ENCODE measurements at regions not wholly inside any gene's neighbourhood (a gene's known extent, or its start where the extent isn't known, plus 50 kb on each side); places are given as distances from the start of the nearest gene placed in this dataset.

DNA sequence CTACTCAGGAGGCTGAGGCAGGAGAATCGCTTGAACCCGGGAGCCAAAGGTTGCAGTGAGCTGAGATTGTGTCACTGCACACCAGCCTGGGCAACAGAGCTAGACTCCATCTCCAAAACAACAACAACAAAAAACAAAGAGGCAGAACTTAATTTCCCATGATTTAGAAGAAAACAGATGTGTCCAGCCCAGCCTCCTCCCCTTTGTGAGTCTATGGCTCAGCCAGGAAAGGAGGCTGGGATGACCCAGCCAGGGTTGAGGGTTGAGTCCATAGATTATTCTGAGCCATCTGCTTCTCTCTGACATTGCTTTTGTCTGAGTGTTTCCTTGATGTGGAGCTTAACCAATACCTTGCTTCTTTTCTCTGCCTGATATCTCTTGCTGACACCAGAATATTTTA lies 994.1 kb downstream of the TYW1 start:
- in situ Hi-C loops (cut with HindIII; ENCODE audit: low pct_unique_long_range_greater_than_20kb, low sequenced_read_pairs) = no loop called here
- DNase-seq (ENCODE audit: low read depth, low spot score) = no peak

DNA sequence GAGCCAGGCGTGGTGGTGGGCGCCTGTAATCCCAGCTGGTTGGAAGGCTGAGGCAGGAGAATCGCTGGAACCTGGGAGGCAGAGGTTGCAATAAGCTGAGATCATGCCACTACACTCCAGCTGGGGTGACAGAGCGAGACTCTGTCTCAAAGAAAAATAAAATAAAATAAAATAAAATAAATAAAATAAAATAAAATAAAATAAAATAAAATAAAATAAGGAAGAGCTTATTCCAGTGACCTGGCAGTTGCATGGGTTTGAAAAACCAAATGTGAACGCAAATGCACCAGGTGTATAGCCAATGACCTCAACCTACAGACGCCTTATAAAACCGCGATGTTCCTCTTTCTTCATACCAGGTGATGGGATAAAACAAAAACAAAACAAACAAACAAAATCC lies 995.7 kb downstream of the TYW1 start:
- no peak for DNase-seq (ENCODE audit: low read depth, low spot score)
- in situ Hi-C loops (cut with HindIII; ENCODE audit: low pct_unique_long_range_greater_than_20kb, low sequenced_read_pairs) = no loop called here

DNA sequence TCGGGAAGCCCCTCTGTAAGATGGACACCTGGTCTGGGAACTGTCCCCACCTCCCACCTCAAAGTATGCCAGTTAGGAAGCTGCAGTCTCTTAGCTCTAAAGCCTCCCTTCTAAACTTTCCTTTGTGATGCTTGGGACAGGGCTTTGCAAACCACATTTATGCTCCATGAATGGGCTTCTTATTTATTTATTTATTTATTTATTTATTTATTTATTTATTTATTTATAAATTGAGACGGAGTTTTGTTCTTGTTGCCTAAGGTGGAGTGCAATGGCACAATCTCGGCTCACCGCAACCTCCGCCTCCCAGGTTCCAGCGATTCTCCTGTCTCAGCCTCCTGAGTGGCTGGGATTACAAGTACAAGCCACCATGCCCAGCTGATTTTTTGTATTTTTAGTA lies 1009.4 kb downstream of the TYW1 start:
- in situ Hi-C loops (cut with HindIII; ENCODE audit: low pct_unique_long_range_greater_than_20kb, low sequenced_read_pairs) = no loop called here
- no peak for DNase-seq (ENCODE audit: low read depth, low spot score)

DNA sequence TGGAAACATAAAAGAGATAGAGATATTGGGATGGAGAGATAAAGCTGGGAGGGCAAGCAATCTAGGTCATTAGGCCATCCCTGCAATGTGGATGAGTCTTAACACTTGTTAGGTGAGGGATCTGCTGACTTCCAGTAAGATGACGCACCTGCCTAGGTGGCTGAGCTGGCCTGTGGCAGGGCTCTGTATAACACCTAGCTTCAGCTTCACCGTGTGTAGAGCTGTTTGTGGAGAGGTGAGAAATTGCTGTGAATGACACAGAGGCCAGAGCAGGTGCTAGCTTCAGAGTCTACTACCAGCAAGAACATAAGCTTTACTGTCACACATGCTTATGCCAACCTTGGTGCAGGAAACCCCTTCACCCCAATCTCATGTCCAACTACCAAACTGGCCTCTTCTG lies 1010.0 kb downstream of the TYW1 start:
- DNase-seq (ENCODE audit: low read depth, low spot score) = no peak
- in situ Hi-C loops (cut with HindIII; ENCODE audit: low pct_unique_long_range_greater_than_20kb, low sequenced_read_pairs) = no loop called here

DNA sequence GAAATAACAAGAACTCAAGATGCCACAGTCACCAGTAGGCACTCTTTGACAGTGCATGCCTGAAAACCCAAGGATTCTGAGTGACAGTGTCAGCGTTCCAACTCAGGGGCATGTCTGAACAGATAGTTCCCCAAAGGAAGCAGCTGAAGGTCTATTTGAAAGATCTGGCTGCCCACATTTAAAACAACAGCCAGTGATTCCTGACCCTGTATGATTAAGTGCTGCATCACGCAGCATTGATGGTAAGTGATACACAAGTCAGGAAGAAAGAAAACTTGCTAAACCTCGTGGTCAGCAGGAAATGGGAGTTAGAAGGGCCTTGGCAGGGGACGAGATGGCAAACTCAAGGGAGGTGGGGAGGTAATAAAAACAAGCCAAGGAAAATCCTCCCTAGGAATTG lies 1013.1 kb downstream of the TYW1 start:
- in situ Hi-C loops (cut with HindIII; ENCODE audit: low pct_unique_long_range_greater_than_20kb, low sequenced_read_pairs) = no loop called here
- DNase-seq (ENCODE audit: low read depth, low spot score) = no peak

GRCh38 chr7:68014031-68014736 lies 1017.6 kb downstream of the TYW1 start:
- in situ Hi-C loops (cut with HindIII; ENCODE audit: low pct_unique_long_range_greater_than_20kb, low sequenced_read_pairs) = no loop called here
- DNase-seq (ENCODE audit: low read depth, low spot score) = no peak

- in situ Hi-C loops (cut with HindIII; ENCODE audit: low pct_unique_long_range_greater_than_20kb, low sequenced_read_pairs) = no loop called here
Measured at GRCh38 chr7:68015122-68015977, 1018.7 kb downstream of the TYW1 start.

GRCh38 chr7:68015978-68016532 lies 1019.4 kb downstream of the TYW1 start:
- DNase-seq (ENCODE audit: low read depth, low spot score) = no peak
- in situ Hi-C loops (cut with HindIII; ENCODE audit: low pct_unique_long_range_greater_than_20kb, low sequenced_read_pairs) = no loop called here

More at GRCh38 chr7:68015122-68015977, 1018.7 kb downstream of the TYW1 start:
- no peak for DNase-seq (ENCODE audit: low read depth, low spot score)

- in situ Hi-C loops (cut with HindIII; ENCODE audit: low pct_unique_long_range_greater_than_20kb, low sequenced_read_pairs) = no loop called here
- DNase-seq (ENCODE audit: low read depth, low spot score) = no peak
Measured at GRCh38 chr7:68020102-68020501, 1023.5 kb downstream of the TYW1 start.

DNA sequence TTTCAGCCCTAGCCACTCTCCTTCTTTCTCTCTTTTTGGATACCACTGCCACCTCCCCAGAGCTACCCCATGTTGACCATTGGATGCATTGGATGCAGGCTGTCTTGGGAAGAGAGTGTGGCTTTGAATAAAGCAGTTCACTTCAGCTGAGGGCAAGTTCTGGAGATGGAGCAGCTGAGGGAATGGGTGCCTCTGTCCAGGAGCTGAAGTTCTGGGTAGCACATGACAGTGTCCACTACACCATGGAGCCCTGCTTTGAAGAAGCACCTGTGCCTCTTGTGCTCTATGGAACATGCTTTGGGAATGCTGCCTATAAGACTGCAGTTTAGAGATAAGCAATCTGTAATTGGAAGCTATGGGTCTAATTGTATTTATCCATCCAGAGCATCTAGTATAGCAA lies 1028.7 kb downstream of the TYW1 start:
- in situ Hi-C loops (cut with HindIII; ENCODE audit: low pct_unique_long_range_greater_than_20kb, low sequenced_read_pairs) = no loop called here
- no peak for DNase-seq (ENCODE audit: low read depth, low spot score)

DNA sequence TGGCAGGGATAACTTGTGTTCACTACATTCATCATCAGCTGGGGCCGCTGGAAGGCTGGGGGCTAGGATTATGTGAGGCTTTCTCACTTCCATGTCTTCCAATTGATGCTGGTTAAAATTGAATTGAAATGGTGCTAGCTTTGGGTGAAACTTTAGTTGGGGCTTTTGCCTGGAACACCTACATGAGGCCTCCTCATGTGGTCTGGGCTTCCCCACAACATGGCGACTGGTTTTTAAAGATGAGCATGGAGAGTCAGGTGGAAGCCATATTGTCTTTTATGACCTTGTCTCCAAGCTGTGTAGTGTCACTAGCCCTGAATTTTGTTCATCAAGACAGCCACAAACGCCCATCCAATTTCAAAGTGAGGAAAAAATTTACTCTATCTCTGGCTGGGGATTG lies 1033.9 kb downstream of the TYW1 start:
- no peak for DNase-seq (ENCODE audit: low read depth, low spot score)
- in situ Hi-C loops (cut with HindIII; ENCODE audit: low pct_unique_long_range_greater_than_20kb, low sequenced_read_pairs) = no loop called here

DNA sequence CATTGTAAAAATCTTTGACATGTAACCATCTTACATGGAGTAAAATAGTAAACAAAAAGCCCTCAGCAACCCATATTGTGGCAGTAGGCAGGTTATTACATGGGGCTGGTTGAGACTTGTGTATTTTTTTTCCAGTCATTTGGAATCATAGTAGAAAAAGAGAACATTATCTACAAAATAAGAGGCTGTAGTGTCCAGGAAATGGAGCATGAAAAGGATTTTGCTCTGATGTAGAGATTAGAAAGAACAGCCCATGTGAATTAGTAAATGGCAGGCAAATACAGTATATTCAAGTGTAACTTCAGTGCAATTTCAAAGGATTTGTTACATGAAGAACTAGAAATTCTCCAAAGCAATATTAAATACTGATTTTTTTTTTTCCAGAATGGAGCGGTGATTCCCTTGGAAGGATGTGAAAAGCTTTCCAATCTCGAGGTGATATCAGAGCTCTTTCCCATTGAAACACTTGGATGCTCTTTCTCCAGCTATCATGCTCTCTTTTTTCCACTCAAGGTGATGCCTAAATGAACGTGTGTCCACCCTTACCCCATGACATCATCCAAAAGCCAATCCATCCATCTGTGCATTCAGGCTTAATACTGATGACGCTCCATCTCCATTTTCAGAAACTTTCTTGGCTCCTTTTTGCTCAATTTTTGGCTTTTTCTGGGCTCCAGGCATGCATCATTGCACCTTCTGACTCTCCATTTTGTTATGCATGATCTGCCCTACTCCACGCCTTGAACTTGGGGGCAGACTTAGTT lies 1034.7 kb downstream of the TYW1 start:
- in situ Hi-C loops (cut with HindIII; ENCODE audit: low pct_unique_long_range_greater_than_20kb, low sequenced_read_pairs) = no loop called here
- no peak for DNase-seq (ENCODE audit: low read depth, low spot score)

DNA sequence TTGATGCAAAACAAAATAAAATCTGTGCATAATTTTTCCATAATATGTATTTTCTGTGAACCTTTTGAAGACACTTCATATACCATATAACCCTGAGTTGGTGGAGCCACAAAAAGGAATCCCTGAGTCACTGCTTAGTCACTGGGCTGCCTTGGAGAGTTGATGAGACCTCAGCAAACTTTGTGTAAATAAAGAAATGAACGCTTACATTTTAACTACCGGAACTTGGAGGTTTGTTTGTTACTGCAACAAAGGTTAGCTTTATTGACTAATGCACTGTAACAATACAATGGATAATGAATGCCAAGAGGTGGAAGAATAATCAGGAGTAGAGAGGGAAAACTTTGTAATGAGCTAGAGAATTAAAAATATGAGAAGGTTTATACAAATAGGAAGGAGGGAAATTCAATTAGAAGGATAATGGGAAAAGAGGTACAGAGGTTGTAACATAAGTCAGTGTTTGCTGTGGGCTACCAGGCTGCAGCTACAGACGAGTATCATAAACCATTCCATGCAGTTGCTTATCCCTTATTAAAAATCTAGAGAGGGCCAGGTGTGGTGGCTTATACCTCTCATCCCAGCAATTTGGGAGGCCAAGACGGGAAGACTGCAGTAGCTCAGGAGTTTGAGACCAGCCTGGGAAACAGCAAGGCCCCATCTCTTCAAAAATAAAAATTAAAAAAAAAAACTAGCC lies 1042.1 kb downstream of the TYW1 start:
- no peak for DNase-seq (ENCODE audit: low read depth, low spot score)
- in situ Hi-C loops (cut with HindIII; ENCODE audit: low pct_unique_long_range_greater_than_20kb, low sequenced_read_pairs) = no loop called here

GRCh38 chr7:68041554-68041953 lies 1044.9 kb downstream of the TYW1 start:
- in situ Hi-C loops (cut with HindIII; ENCODE audit: low pct_unique_long_range_greater_than_20kb, low sequenced_read_pairs) = no loop called here

GRCh38 chr7:68043546-68043945 lies 1046.9 kb downstream of the TYW1 start:
- in situ Hi-C loops (cut with HindIII; ENCODE audit: low pct_unique_long_range_greater_than_20kb, low sequenced_read_pairs) = no loop called here
- no peak for DNase-seq (ENCODE audit: low read depth, low spot score)

More at GRCh38 chr7:68041554-68041953, 1044.9 kb downstream of the TYW1 start:
- DNase-seq (ENCODE audit: low read depth, low spot score) = no peak

GRCh38 chr7:68050627-68051026 lies 1054.0 kb downstream of the TYW1 start:
- in situ Hi-C loops (cut with HindIII; ENCODE audit: low pct_unique_long_range_greater_than_20kb, low sequenced_read_pairs) = no loop called here
- no peak for DNase-seq (ENCODE audit: low read depth, low spot score)

GRCh38 chr7:68058014-68058413 lies 1061.4 kb downstream of the TYW1 start:
- in situ Hi-C loops (cut with HindIII; ENCODE audit: low pct_unique_long_range_greater_than_20kb, low sequenced_read_pairs) = no loop called here
- DNase-seq (ENCODE audit: low read depth, low spot score) = no peak

- peak; percentile 71 for DNase-seq (ENCODE audit: low read depth, low spot score)
- in situ Hi-C loops (cut with HindIII; ENCODE audit: low pct_unique_long_range_greater_than_20kb, low sequenced_read_pairs) = no loop called here
Measured at GRCh38 chr7:68063171-68063570, 1066.5 kb downstream of the TYW1 start.
